ENCODE measurements at regions not wholly inside any gene's neighbourhood (a gene's known extent, or its start where the extent isn't known, plus 50 kb on each side); places are given as distances from the start of the nearest gene placed in this dataset.
"Not testable (repeated sequence)": the region's sequence is repeated elsewhere in the genome, so short reads cannot be mapped to it uniquely, and the experiment has no call there.

- DNase-seq (ENCODE audit: low read depth) = no peak
These were observed 106.0 kb downstream of the ENC1 start for GRCh38 chr5:74534397-74535129.

- no peak for DNase-seq (ENCODE audit: low read depth)
These were observed 110.0 kb downstream of the ENC1 start for GRCh38 chr5:74530326-74531050.

GRCh38 chr5:74529101-74529500 lies 111.4 kb downstream of the ENC1 start:
- DNase-seq (ENCODE audit: low read depth) = no peak

GRCh38 chr5:74526111-74526510 lies 114.4 kb downstream of the ENC1 start:
- DNase-seq (ENCODE audit: low read depth) = no peak

- DNase-seq (ENCODE audit: low read depth) = not testable (repeated sequence)
These were observed 115.8 kb downstream of the ENC1 start for GRCh38 chr5:74524767-74525166.

GRCh38 chr5:74523698-74524097 lies 116.8 kb downstream of the ENC1 start:
- DNase-seq (ENCODE audit: low read depth) = not testable (repeated sequence)

- DNase-seq (ENCODE audit: low read depth) = not testable (repeated sequence)
These were observed 117.7 kb downstream of the ENC1 start for GRCh38 chr5:74522838-74523237.

- DNase-seq (ENCODE audit: low read depth) = no peak
These were observed 119.1 kb downstream of the ENC1 start for GRCh38 chr5:74521401-74521800.

GRCh38 chr5:74519679-74520078 lies 120.8 kb downstream of the ENC1 start:
- no peak for DNase-seq (ENCODE audit: low read depth)

- peak; percentile 91 for DNase-seq (ENCODE audit: low read depth)
These were observed 121.4 kb downstream of the ENC1 start for GRCh38 chr5:74519161-74519571.

GRCh38 chr5:74517700-74518099 lies 122.8 kb downstream of the ENC1 start:
- DNase-seq (ENCODE audit: low read depth) = peak; percentile 82

- peak; percentile 60 for DNase-seq (ENCODE audit: low read depth)
These were observed 124.3 kb downstream of the ENC1 start for GRCh38 chr5:74516211-74516636.

GRCh38 chr5:74514888-74515551 lies 125.5 kb downstream of the ENC1 start:
- DNase-seq (ENCODE audit: low read depth) = no peak

GRCh38 chr5:74511770-74512169 lies 128.8 kb downstream of the ENC1 start:
- DNase-seq (ENCODE audit: low read depth) = not testable (repeated sequence)

- DNase-seq (ENCODE audit: low read depth) = no peak
These were observed 130.0 kb downstream of the ENC1 start for GRCh38 chr5:74510476-74511075.

GRCh38 chr5:74507370-74508005 lies 133.0 kb downstream of the ENC1 start:
- DNase-seq (ENCODE audit: low read depth) = no peak

GRCh38 chr5:74506119-74506518 lies 134.4 kb downstream of the ENC1 start:
- no peak for DNase-seq (ENCODE audit: low read depth)

- no peak for DNase-seq (ENCODE audit: low read depth)
These were observed 136.1 kb downstream of the ENC1 start for GRCh38 chr5:74504463-74504862.

GRCh38 chr5:74502479-74502950 lies 138.0 kb downstream of the ENC1 start:
- DNase-seq (ENCODE audit: low read depth) = no peak

GRCh38 chr5:74501674-74502478 lies 138.7 kb downstream of the ENC1 start:
- DNase-seq (ENCODE audit: low read depth) = no peak
